ENCODE measurements at regions not wholly inside any gene's neighbourhood (a gene's known extent, or its start where the extent isn't known, plus 50 kb on each side); places are given as distances from the start of the nearest gene placed in this dataset.

DNA sequence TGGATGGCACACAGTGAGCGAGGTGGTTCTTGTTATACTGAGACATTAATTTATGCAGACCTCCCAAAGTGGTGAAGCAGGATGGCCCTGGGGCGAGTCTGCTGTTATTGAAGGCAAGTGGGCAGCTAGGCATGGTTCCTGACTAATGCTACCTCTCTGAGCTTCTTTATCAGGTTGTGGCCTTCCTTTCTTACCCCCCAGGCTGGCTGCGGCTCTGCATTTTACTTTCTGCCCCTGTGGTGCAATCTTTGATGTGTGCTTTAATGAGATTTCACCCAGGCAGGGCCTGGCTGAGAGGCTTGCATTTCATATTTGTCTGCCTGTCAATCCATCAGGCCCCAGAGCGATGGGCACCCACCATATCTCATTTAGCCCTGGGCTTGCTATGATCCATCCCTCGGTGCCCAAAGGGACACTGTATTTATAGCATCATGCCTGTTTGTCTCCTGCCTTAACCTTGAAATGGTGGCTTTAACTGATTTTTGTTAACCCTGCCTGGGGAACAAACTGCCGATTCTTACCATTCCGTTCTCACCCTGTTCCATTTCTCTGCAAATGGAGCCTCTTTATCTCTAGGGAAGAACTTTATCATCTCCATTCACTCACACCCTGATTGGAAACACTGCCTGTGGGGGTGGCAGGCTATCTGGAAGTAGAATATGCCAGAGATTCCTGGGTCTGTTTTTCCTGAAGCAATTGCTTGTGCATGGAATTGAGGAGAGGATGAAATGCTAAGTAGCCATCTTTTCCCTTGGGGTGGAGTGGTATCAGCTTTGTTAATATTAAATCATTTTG, 316.2 kb upstream of the THSD7B start:
- H3K79me2 ChIP-seq (ENCODE audit: insufficient read depth): no peaks in the 10 kb centered on the region
- no peak overlapping the region for H2AFZ ChIP-seq (ENCODE audit: low read depth)
- no peaks in the 10 kb centered on the region for H4K20me1 ChIP-seq (ENCODE audit: insufficient read depth)
- H3K27me3 ChIP-seq (ENCODE audit: insufficient read depth): no peaks in the 10 kb centered on the region
- 8% methylated on average over 6 of the region's 7 CpGs for WGBS (ENCODE audit: low lambda C conversion rate)
- no peaks in the 10 kb centered on the region for H3F3A ChIP-seq (replicated peaks; ENCODE audit: insufficient read depth)
- no peaks in the 10 kb centered on the region for H3K9me2 ChIP-seq
- peaks cover 0 to 8% of the 10 kb centered on the region in 2 experiments; a peak in 1 of 4 replicates for H3K4me1 ChIP-seq (ENCODE audit: control insufficient read depth in 1 of 2, insufficient read depth in 2 of 2, low read depth in 1 of 2, low read length in 1 of 2)
- no peak overlapping the region for H3K9ac ChIP-seq
- peak; percentile 69 for TF ChIP-seq GATA2 (CRISPR knock-in tag; IDR thresholded peaks at IDR 0.05)
- no peak for TF ChIP-seq RCOR1 (IDR thresholded peaks at IDR 0.05; ENCODE audit: low read length)
- H3K36me3 ChIP-seq (replicated peaks in 1 of 2; ENCODE audit: control insufficient read depth in 1 of 2, insufficient read depth in 2 of 2, low read length in 1 of 2): no peaks in the 10 kb centered on the region
- H3K9me3 ChIP-seq: no peaks in the 10 kb centered on the region
- ChIA-PET CTCF (interaction anchor here (1.7 kb wide), 1 partner anchor 26 kb away, joined by 7 read pairs; no protein-coding TSS in a partner anchor), POLR2A (no interaction called here)
- peak overlapping the region in 1 of 2 experiments; percentile 53; a peak in 2 of 4 replicates for H3K27ac ChIP-seq (ENCODE audit: low read depth in 2 of 2, low read length in 1 of 2)
- DNase-seq: peak; percentile 39
- no peak overlapping the region for H3K4me2 ChIP-seq
- no peak overlapping the region for H3K4me3 ChIP-seq (ENCODE audit: low read depth in 2 of 2, low read length in 1 of 2)

DNA sequence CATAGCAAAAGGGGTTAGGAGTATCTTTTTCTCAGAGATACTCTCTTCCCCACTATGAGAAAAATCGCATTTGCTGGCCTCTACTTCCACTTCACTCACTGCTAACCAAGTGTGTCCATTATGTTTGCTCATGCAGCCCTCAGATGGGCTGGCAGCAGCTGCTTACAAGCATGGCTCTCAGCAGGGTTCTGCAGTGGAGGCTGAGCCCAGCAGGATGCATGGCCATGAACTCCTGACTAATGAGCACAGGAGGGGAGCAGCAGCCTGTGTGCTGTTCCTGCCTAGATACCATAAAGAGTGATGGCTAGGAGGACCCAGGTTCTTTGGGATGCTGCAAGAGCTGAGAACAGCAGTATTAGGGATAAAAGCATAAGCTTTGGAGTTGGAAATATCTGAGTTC, 316.9 kb upstream of the THSD7B start:
- POLR2A ChIA-PET: no interaction called here

More for the DNA sequence above, 316.9 kb upstream of the THSD7B start:
- CTCF ChIA-PET: interaction anchor here (0.9 to 1.7 kb wide), 2 partner anchors 25 to 1390 kb away, joined by 3 to 7 read pairs; no protein-coding TSS in a partner anchor
- Histone ChIP-seq H3K9me3 (no peaks in the 10 kb centered on the region), H3K79me2 (ENCODE audit: insufficient read depth) (no peaks in the 10 kb centered on the region), H4K20me1 (ENCODE audit: insufficient read depth) (no peaks in the 10 kb centered on the region), H3K9me2 (no peaks in the 10 kb centered on the region), H3K36me3 (replicated peaks in 1 of 2; ENCODE audit: control insufficient read depth in 1 of 2, insufficient read depth in 2 of 2, low read length in 1 of 2) (no peaks in the 10 kb centered on the region), H3K4me2 (no peak overlapping the region), H3K4me3 (ENCODE audit: low read depth in 2 of 2, low read length in 1 of 2) (no peak overlapping the region), H3K27me3 (ENCODE audit: insufficient read depth) (no peaks in the 10 kb centered on the region), H3K4me1 (ENCODE audit: control insufficient read depth in 1 of 2, insufficient read depth in 2 of 2, low read depth in 1 of 2, low read length in 1 of 2) (peaks cover 0 to 8% of the 10 kb centered on the region in 2 experiments; a peak in 1 of 4 replicates), H3K9ac (no peak overlapping the region), H3K27ac (ENCODE audit: low read depth in 2 of 2, low read length in 1 of 2) (no peak overlapping the region), H3F3A (replicated peaks; ENCODE audit: insufficient read depth) (no peaks in the 10 kb centered on the region), H2AFZ (ENCODE audit: low read depth) (no peak overlapping the region)
- 6% methylated on average over 1 of the region's 1 CpG for WGBS (ENCODE audit: low lambda C conversion rate)
- TF ChIP-seq, protein P1, sequence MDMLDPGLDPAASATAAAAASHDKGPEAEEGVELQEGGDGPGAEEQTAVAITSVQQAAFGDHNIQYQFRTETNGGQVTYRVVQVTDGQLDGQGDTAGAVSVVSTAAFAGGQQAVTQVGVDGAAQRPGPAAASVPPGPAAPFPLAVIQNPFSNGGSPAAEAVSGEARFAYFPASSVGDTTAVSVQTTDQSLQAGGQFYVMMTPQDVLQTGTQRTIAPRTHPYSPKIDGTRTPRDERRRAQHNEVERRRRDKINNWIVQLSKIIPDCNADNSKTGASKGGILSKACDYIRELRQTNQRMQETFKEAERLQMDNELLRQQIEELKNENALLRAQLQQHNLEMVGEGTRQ (IDR thresholded peaks at IDR 0.05; ENCODE audit: borderline replicate concordance, low read depth, low read length): no peak
- TF ChIP-seq, protein P2, sequence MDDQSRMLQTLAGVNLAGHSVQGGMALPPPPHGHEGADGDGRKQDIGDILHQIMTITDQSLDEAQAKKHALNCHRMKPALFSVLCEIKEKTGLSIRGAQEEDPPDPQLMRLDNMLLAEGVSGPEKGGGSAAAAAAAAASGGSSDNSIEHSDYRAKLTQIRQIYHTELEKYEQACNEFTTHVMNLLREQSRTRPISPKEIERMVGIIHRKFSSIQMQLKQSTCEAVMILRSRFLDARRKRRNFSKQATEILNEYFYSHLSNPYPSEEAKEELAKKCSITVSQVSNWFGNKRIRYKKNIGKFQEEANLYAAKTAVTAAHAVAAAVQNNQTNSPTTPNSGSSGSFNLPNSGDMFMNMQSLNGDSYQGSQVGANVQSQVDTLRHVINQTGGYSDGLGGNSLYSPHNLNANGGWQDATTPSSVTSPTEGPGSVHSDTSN (IDR thresholded peaks at IDR 0.05): no peak
- no peak for TF ChIP-seq ELF1 (IDR thresholded peaks at IDR 0.05)
- TF ChIP-seq, protein P3, sequence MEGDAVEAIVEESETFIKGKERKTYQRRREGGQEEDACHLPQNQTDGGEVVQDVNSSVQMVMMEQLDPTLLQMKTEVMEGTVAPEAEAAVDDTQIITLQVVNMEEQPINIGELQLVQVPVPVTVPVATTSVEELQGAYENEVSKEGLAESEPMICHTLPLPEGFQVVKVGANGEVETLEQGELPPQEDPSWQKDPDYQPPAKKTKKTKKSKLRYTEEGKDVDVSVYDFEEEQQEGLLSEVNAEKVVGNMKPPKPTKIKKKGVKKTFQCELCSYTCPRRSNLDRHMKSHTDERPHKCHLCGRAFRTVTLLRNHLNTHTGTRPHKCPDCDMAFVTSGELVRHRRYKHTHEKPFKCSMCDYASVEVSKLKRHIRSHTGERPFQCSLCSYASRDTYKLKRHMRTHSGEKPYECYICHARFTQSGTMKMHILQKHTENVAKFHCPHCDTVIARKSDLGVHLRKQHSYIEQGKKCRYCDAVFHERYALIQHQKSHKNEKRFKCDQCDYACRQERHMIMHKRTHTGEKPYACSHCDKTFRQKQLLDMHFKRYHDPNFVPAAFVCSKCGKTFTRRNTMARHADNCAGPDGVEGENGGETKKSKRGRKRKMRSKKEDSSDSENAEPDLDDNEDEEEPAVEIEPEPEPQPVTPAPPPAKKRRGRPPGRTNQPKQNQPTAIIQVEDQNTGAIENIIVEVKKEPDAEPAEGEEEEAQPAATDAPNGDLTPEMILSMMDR (IDR thresholded peaks at IDR 0.05): no peak
- TF ChIP-seq, protein P4, sequence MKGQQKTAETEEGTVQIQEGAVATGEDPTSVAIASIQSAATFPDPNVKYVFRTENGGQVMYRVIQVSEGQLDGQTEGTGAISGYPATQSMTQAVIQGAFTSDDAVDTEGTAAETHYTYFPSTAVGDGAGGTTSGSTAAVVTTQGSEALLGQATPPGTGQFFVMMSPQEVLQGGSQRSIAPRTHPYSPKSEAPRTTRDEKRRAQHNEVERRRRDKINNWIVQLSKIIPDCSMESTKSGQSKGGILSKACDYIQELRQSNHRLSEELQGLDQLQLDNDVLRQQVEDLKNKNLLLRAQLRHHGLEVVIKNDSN (IDR thresholded peaks at IDR 0.05; ENCODE audit: borderline replicate concordance, low read depth): no peak
- TF ChIP-seq, protein P5, sequence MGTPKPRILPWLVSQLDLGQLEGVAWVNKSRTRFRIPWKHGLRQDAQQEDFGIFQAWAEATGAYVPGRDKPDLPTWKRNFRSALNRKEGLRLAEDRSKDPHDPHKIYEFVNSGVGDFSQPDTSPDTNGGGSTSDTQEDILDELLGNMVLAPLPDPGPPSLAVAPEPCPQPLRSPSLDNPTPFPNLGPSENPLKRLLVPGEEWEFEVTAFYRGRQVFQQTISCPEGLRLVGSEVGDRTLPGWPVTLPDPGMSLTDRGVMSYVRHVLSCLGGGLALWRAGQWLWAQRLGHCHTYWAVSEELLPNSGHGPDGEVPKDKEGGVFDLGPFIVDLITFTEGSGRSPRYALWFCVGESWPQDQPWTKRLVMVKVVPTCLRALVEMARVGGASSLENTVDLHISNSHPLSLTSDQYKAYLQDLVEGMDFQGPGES (IDR thresholded peaks at IDR 0.05; ENCODE audit: low read depth, low read length): no peak
- TF ChIP-seq YY1 (IDR thresholded peaks at IDR 0.05; ENCODE audit: low read depth): no peak
- no peak for DNase-seq
